ENCODE measurements at regions not wholly inside any gene's neighbourhood (a gene's known extent, or its start where the extent isn't known, plus 50 kb on each side); places are given as distances from the start of the nearest gene placed in this dataset.

DNA sequence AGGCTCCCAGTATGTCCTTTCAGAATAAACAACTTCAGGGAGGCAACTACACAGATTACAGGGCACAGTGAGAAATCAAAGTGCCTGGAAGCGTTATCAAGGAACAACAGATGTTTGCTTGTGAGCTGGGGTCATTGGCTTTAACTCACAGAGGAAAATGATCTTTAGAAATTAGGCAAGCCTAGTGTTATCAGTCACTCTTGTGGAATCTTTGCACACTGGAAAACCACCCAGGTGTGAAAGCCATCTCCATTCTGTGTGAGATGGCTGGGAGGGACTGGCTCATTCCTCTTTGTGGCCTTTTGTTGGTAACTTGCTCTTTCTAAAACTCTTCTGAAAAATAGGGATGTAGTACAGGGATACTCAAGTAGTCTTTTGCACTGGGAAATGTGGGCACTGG is 716.0 kb downstream of the XPNPEP1 start:
- TF ChIP-seq EZH2 (IDR thresholded peaks at IDR 0.05; ENCODE audit: low read depth, unreplicated experiment) (no peak), POLR2AphosphoS5 (IDR thresholded peaks at IDR 0.05; ENCODE audit: low read depth) (no peak), CTCF (conservative IDR thresholded peaks at IDR 0.05; ENCODE audit: low read depth in 2 of 2) (no peak), STAT1 (IDR thresholded peaks at IDR 0.05; ENCODE audit: unreplicated experiment) (no peak), ZNF114 (CRISPR knock-in tag; IDR thresholded peaks at IDR 0.05) (no peak), JUNB (IDR thresholded peaks at IDR 0.05; ENCODE audit: unreplicated experiment) (no peak), EZH2phosphoT487 (IDR thresholded peaks at IDR 0.05; ENCODE audit: unreplicated experiment) (no peak), CREB1 (CRISPR knock-in tag; IDR thresholded peaks at IDR 0.05; ENCODE audit: low read depth) (no peak), REST (IDR thresholded peaks at IDR 0.05; ENCODE audit: unreplicated experiment) (no peak), NANOG (IDR thresholded peaks at IDR 0.05; ENCODE audit: borderline replicate concordance) (no peak)

Measured in GM23338 (cell line).